ENCODE measurements at regions not wholly inside any gene's neighbourhood (a gene's known extent, or its start where the extent isn't known, plus 50 kb on each side); places are given as distances from the start of the nearest gene placed in this dataset.

- peak; percentile 24 for DNase-seq (ENCODE audit: low read depth)
- H3K4me3 ChIP-seq (replicated peaks; ENCODE audit: low read depth, low read length): peak overlapping the region; percentile 45
Observed at GRCh38 chr9:67058898-67059715, 66.8 kb upstream of the SPATA31A3 start.

Measured in fibroblast of pulmonary artery (primary cell).